AG10803 (cell line): ENCODE measurements at regions not wholly inside any gene's neighbourhood (a gene's known extent, or its start where the extent isn't known, plus 50 kb on each side); places are given as distances from the start of the nearest gene placed in this dataset.

Source experiments
- DNase-seq: peaks from one replicate; pipeline ENCODE4 v3.0.0; 2010; ENCODE audit warnings: low read depth
- H3K4me3 ChIP-seq: 2 replicates; pipeline ENCODE4 v1.5.1; 2011; ENCODE audit warnings: mild to moderate bottlenecking, low read length, control low read depth
- CTCF ChIP-seq: conservative IDR thresholded peaks from 2 replicates; pipeline ENCODE4 v1.5.1; 2011; ENCODE audit warnings: mild to moderate bottlenecking, low read length, control low read depth, inconsistent platforms

GRCh38 chr1:80933346-80933745, 867.4 kb upstream of the ADGRL2 start:
- no peak for DNase-seq
- TF ChIP-seq CTCF, result no peak
- no peak overlapping the region for H3K4me3 ChIP-seq

GRCh38 chr1:80931178-80931577, 869.6 kb upstream of the ADGRL2 start:
- DNase-seq, result no peak
- TF ChIP-seq CTCF, result no peak
- H3K4me3 ChIP-seq, result no peak overlapping the region

- H3K4me3 ChIP-seq, result no peak overlapping the region
- no peak for DNase-seq
- no peak for TF ChIP-seq CTCF
These were observed 870.7 kb upstream of the ADGRL2 start for GRCh38 chr1:80929868-80930508.

GRCh38 chr1:80926531-80926930, 874.2 kb upstream of the ADGRL2 start:
- H3K4me3 ChIP-seq, result no peak overlapping the region
- DNase-seq, result no peak
- no peak for TF ChIP-seq CTCF

- no peak overlapping the region for H3K4me3 ChIP-seq
- no peak for DNase-seq
- no peak for TF ChIP-seq CTCF
These were observed 875.5 kb upstream of the ADGRL2 start for GRCh38 chr1:80925130-80925805.

GRCh38 chr1:80924290-80924689, 876.4 kb upstream of the ADGRL2 start:
- no peak for DNase-seq
- H3K4me3 ChIP-seq, result no peak overlapping the region
- no peak for TF ChIP-seq CTCF

GRCh38 chr1:80922906-80923305, 877.8 kb upstream of the ADGRL2 start:
- no peak overlapping the region for H3K4me3 ChIP-seq
- DNase-seq, result no peak
- TF ChIP-seq CTCF, result no peak
